ENCODE measurements at regions not wholly inside any gene's neighbourhood (a gene's known extent, or its start where the extent isn't known, plus 50 kb on each side); places are given as distances from the start of the nearest gene placed in this dataset.

- Histone ChIP-seq H3K4me1 (replicated peaks in 1 of 4; ENCODE audit: control insufficient read depth in 3 of 4, insufficient read depth in 4 of 4, low read length in 3 of 4) (peaks cover 8 to 17% (median 11%) of the 10 kb centered on the region in 4 experiments; a peak in 6 of 7 replicates), H2AK5ac (ENCODE audit: low read depth, low read length) (no peak overlapping the region), H3K4me3 (ENCODE audit: extremely low read depth in 1 of 4, insufficient read depth in 2 of 4, low read depth in 3 of 4, low read length in 4 of 4) (no peak overlapping the region; a peak in 1 of 8 replicates), H2BK20ac (ENCODE audit: low read length) (no peak overlapping the region), H4K91ac (replicated peaks; ENCODE audit: insufficient read length, low read length) (no peak overlapping the region), H3K27ac (ENCODE audit: low read depth, low read length) (no peak overlapping the region), H3K9me3 (ENCODE audit: insufficient read depth in 2 of 2, low read depth in 1 of 2, low read length in 1 of 2) (peaks cover 9 to 11% of the 10 kb centered on the region in 2 experiments), H2AFZ (ENCODE audit: low read length) (no peak overlapping the region), H4K20me1 (replicated peaks in 1 of 2; ENCODE audit: control insufficient read depth in 1 of 2, insufficient read depth in 2 of 2, low read length in 2 of 2) (no peaks in the 10 kb centered on the region), H4K8ac (ENCODE audit: extremely low read depth, insufficient read depth, low read length) (no peak overlapping the region), H3K18ac (ENCODE audit: extremely low read depth, low read length) (no peak overlapping the region), H3K23me2 (ENCODE audit: low read depth, low read length) (no peaks in the 10 kb centered on the region), H3K9ac (replicated peaks in 1 of 4; ENCODE audit: extremely low read depth in 1 of 4, low read depth in 3 of 4, low read length in 3 of 4) (no peak overlapping the region), H4K5ac (ENCODE audit: insufficient read length, low read depth, low read length) (no peak overlapping the region), H3K56ac (replicated peaks; ENCODE audit: insufficient read length, low read depth, low read length) (no peak overlapping the region), H3K79me1 (ENCODE audit: low read depth, low read length) (no peaks in the 10 kb centered on the region), H3K27me3 (replicated peaks in 1 of 4; ENCODE audit: control insufficient read depth in 3 of 4, extremely low read depth in 1 of 4, insufficient read depth in 3 of 4, low read length in 3 of 4) (0 out of 7 replicates have a peak, but pooled peaks cover 0 to 4% (median under 1%) of the 10 kb centered on the region in 4 experiments), H3K4ac (replicated peaks; ENCODE audit: insufficient read length, low read depth, low read length) (no peak overlapping the region), H3K23ac (ENCODE audit: insufficient read length) (no peak overlapping the region), H3K14ac (ENCODE audit: insufficient read length) (no peak overlapping the region), H2BK120ac (replicated peaks; ENCODE audit: low read depth, low read length) (no peak overlapping the region), H2BK12ac (ENCODE audit: low read depth, low read length) (no peak overlapping the region), H3K4me2 (ENCODE audit: insufficient read depth in 1 of 2, low read depth in 2 of 2, low read length in 2 of 2) (peak overlapping the region in 1 of 2 experiments; percentile 39; a peak in 1 of 4 replicates), H3K36me3 (ENCODE audit: control insufficient read depth in 2 of 4, insufficient read depth in 4 of 4, low read length in 3 of 4) (peaks cover 0 to 3% (median 0%) of the 10 kb centered on the region in 4 experiments; a peak in 1 of 8 replicates), H2BK15ac (ENCODE audit: low read length) (no peak overlapping the region), H3K79me2 (ENCODE audit: control insufficient read depth in 1 of 2, insufficient read depth in 2 of 2, low read length in 2 of 2) (no peaks in the 10 kb centered on the region), H2BK5ac (ENCODE audit: low read depth, low read length) (no peak overlapping the region)
- no peak for DNase-seq (ENCODE audit: low read depth in 1 of 2, low spot score in 2 of 2)
- peak; percentile 69 for FAIRE-seq
- WGBS, 2 experiments (ENCODE audit: extremely low coverage in 1 of 2, insufficient coverage in 1 of 2, insufficient read length in 1 of 2, insufficient replicate concordance in 2 of 2, low coverage in 1 of 2, low lambda C conversion rate in 2 of 2, missing lambda C conversion rate in 1 of 2) = 78% methylated on average over 4 of the region's 4 CpGs; no CpG with 5 or more reads in 1 of the 2 experiments
- POLR2A ChIA-PET (ENCODE audit: partially characterized antibody) = interaction anchor here (1.5 kb wide), 1 partner anchor 10 kb away, joined by 5 read pairs; no protein-coding TSS in a partner anchor
- peak in 1 of 3 experiments; percentile 31; a peak in 2 of 4 replicates for TF ChIP-seq CTCF (IDR thresholded peaks at IDR 0.05; ENCODE audit: control extremely low read depth in 1 of 3, insufficient read depth in 1 of 3, low read depth in 1 of 3, low read length in 3 of 3)
- TF ChIP-seq RAD21 (IDR thresholded peaks at IDR 0.05 in 1 of 2, conservative IDR thresholded peaks at IDR 0.05 in 1 of 2; ENCODE audit: low read depth in 2 of 2, low read length in 2 of 2) = peak; percentile 35 to 47
- TF ChIP-seq ATF2 (IDR thresholded peaks at IDR 0.05; ENCODE audit: low read length) = no peak
- CTCF ChIA-PET (ENCODE audit: partially characterized antibody) = interaction anchor here (0.6 to 3.4 kb wide), 9 partner anchors 14 to 160 kb away, joined by 3 to 15 read pairs (median 4); no protein-coding TSS in a partner anchor
Observed at GRCh38 chr20:39283464-39283863, 321.3 kb downstream of the DHX35 start.
